ENCODE measurements at regions not wholly inside any gene's neighbourhood (a gene's known extent, or its start where the extent isn't known, plus 50 kb on each side); places are given as distances from the start of the nearest gene placed in this dataset.

GRCh38 chr13:40079721-40080120 is 424.3 kb downstream of the COG6 start:
- Histone ChIP-seq H3K4me3 (ENCODE audit: severe bottlenecking) (no peak overlapping the region), H3K27ac (ENCODE audit: poor library complexity, severe bottlenecking) (no peak overlapping the region), H3K36me3 (ENCODE audit: low read depth) (no peaks in the 10 kb centered on the region), H3K4me1 (ENCODE audit: insufficient read depth, poor library complexity, severe bottlenecking) (peaks cover 13% of the 10 kb centered on the region), H3K9me3 (ENCODE audit: severe bottlenecking) (no peaks in the 10 kb centered on the region), H3K27me3 (ENCODE audit: insufficient read depth, poor library complexity, severe bottlenecking) (no peaks in the 10 kb centered on the region)
- DNase-seq (ENCODE audit: low spot score), result no peak
- no peak for ATAC-seq (ENCODE audit: low read depth)
- TF ChIP-seq CTCF (IDR thresholded peaks at IDR 0.05; ENCODE audit: poor library complexity, severe bottlenecking), result no peak

- H3K4me3 ChIP-seq (ENCODE audit: severe bottlenecking), result no peak overlapping the region
- H3K9me3 ChIP-seq (ENCODE audit: severe bottlenecking), result no peaks in the 10 kb centered on the region
- H3K27ac ChIP-seq (ENCODE audit: poor library complexity, severe bottlenecking), result no peak overlapping the region
- DNase-seq (ENCODE audit: low spot score) (no peak), ATAC-seq (ENCODE audit: low read depth) (no peak)
- no peak for TF ChIP-seq CTCF (IDR thresholded peaks at IDR 0.05; ENCODE audit: poor library complexity, severe bottlenecking)
- no peaks in the 10 kb centered on the region for H3K36me3 ChIP-seq (ENCODE audit: low read depth)
- H3K27me3 ChIP-seq (ENCODE audit: insufficient read depth, poor library complexity, severe bottlenecking), result no peaks in the 10 kb centered on the region
- peaks cover 13% of the 10 kb centered on the region for H3K4me1 ChIP-seq (ENCODE audit: insufficient read depth, poor library complexity, severe bottlenecking)
These were observed 425.2 kb downstream of the COG6 start for GRCh38 chr13:40080676-40081075.

GRCh38 chr13:40082639-40083038 is 427.2 kb downstream of the COG6 start:
- Histone ChIP-seq H3K9me3 (ENCODE audit: severe bottlenecking) (no peaks in the 10 kb centered on the region), H3K27ac (ENCODE audit: poor library complexity, severe bottlenecking) (no peak overlapping the region), H3K36me3 (ENCODE audit: low read depth) (no peaks in the 10 kb centered on the region), H3K27me3 (ENCODE audit: insufficient read depth, poor library complexity, severe bottlenecking) (no peaks in the 10 kb centered on the region), H3K4me1 (ENCODE audit: insufficient read depth, poor library complexity, severe bottlenecking) (peaks cover 1% of the 10 kb centered on the region), H3K4me3 (ENCODE audit: severe bottlenecking) (no peak overlapping the region)
- TF ChIP-seq CTCF (IDR thresholded peaks at IDR 0.05; ENCODE audit: poor library complexity, severe bottlenecking), result no peak
- no peak for DNase-seq (ENCODE audit: low spot score)
- ATAC-seq (ENCODE audit: low read depth), result no peak

- Histone ChIP-seq H3K36me3 (ENCODE audit: low read depth) (no peaks in the 10 kb centered on the region), H3K4me1 (ENCODE audit: insufficient read depth, poor library complexity, severe bottlenecking) (no peaks in the 10 kb centered on the region), H3K4me3 (ENCODE audit: severe bottlenecking) (no peak overlapping the region), H3K9me3 (ENCODE audit: severe bottlenecking) (no peaks in the 10 kb centered on the region), H3K27ac (ENCODE audit: poor library complexity, severe bottlenecking) (no peak overlapping the region), H3K27me3 (ENCODE audit: insufficient read depth, poor library complexity, severe bottlenecking) (no peaks in the 10 kb centered on the region)
- no peak for DNase-seq (ENCODE audit: low spot score)
- no peak for TF ChIP-seq CTCF (IDR thresholded peaks at IDR 0.05; ENCODE audit: poor library complexity, severe bottlenecking)
- no peak for ATAC-seq (ENCODE audit: low read depth)
These were observed 428.4 kb downstream of the COG6 start for GRCh38 chr13:40083841-40084240.

- Histone ChIP-seq H3K9me3 (ENCODE audit: severe bottlenecking) (no peaks in the 10 kb centered on the region), H3K27ac (ENCODE audit: poor library complexity, severe bottlenecking) (no peak overlapping the region), H3K36me3 (ENCODE audit: low read depth) (no peaks in the 10 kb centered on the region), H3K27me3 (ENCODE audit: insufficient read depth, poor library complexity, severe bottlenecking) (no peaks in the 10 kb centered on the region), H3K4me3 (ENCODE audit: severe bottlenecking) (no peak overlapping the region), H3K4me1 (ENCODE audit: insufficient read depth, poor library complexity, severe bottlenecking) (no peaks in the 10 kb centered on the region)
- no peak for DNase-seq (ENCODE audit: low spot score)
- no peak for ATAC-seq (ENCODE audit: low read depth)
- no peak for TF ChIP-seq CTCF (IDR thresholded peaks at IDR 0.05; ENCODE audit: poor library complexity, severe bottlenecking)
These were observed 429.5 kb downstream of the COG6 start for GRCh38 chr13:40084934-40085333.

Data from RWPE2 (cell line).